ENCODE measurements at regions not wholly inside any gene's neighbourhood (a gene's known extent, or its start where the extent isn't known, plus 50 kb on each side); places are given as distances from the start of the nearest gene placed in this dataset.

DNA sequence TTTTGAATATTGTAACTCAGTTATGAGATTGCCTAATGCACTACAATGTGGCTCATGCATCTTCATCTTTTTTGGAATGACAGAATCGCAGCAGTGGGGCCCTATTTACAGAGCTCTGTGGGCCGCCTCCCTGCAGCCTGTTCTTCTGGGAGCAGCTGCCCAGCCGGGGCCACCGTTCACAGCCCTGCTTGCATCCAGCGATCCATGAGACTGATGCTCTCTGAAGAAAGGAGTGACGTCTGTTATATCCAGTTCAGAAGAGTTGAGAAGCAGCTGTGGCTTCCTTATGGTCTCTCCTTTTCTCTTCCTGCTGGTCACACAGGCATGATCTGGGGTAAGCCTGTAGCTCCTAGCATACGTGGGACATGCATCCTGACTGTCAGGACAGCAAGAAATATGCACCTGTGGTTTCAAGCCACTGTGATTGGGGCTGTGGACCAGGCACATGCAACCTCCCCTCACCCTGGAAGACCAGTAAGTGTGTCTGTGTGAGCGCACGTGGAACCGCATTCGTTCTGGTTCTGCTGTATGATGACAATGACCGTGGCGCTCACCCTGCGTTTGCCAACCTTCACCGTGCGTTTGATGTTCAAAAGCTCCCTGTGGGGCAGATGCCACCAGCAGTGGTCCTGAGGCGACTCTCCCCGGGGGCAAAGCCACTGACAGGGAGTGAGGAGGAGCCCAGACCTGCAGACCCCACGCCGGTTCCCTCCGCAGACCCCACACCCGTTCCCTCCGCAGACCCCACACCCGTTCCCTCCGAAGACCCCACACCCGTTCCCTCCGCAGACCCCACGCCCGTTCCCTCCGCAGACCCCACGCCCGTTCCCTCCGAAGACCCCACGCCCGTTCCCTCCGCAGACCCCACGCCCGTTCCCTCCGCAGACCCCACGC is 189.8 kb downstream of the TMEM18 start:
- H3K27ac ChIP-seq: no peak overlapping the region
- H3K36me3 ChIP-seq (ENCODE audit: insufficient read depth): no peaks in the 10 kb centered on the region
- no peak overlapping the region for H2AFZ ChIP-seq (ENCODE audit: low read depth)
- no peaks in the 10 kb centered on the region for H3K27me3 ChIP-seq (ENCODE audit: insufficient read depth, low read depth)
- H3K79me2 ChIP-seq (ENCODE audit: insufficient read depth, low read depth): no peaks in the 10 kb centered on the region
- H3K4me1 ChIP-seq (ENCODE audit: low read depth, poor library complexity, severe bottlenecking): no peaks in the 10 kb centered on the region
- H4K20me1 ChIP-seq (ENCODE audit: insufficient read depth): no peaks in the 10 kb centered on the region
- no peak overlapping the region for H3K9ac ChIP-seq
- no peak overlapping the region for H3K4me3 ChIP-seq (IDR thresholded peaks at IDR 0.05; ENCODE audit: insufficient read depth, low read depth, low read length)
- TF ChIP-seq, protein P1, sequence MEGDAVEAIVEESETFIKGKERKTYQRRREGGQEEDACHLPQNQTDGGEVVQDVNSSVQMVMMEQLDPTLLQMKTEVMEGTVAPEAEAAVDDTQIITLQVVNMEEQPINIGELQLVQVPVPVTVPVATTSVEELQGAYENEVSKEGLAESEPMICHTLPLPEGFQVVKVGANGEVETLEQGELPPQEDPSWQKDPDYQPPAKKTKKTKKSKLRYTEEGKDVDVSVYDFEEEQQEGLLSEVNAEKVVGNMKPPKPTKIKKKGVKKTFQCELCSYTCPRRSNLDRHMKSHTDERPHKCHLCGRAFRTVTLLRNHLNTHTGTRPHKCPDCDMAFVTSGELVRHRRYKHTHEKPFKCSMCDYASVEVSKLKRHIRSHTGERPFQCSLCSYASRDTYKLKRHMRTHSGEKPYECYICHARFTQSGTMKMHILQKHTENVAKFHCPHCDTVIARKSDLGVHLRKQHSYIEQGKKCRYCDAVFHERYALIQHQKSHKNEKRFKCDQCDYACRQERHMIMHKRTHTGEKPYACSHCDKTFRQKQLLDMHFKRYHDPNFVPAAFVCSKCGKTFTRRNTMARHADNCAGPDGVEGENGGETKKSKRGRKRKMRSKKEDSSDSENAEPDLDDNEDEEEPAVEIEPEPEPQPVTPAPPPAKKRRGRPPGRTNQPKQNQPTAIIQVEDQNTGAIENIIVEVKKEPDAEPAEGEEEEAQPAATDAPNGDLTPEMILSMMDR (conservative IDR thresholded peaks at IDR 0.05; ENCODE audit: low read depth, low read length): no peak
- no peak overlapping the region for H3K4me2 ChIP-seq

DNA sequence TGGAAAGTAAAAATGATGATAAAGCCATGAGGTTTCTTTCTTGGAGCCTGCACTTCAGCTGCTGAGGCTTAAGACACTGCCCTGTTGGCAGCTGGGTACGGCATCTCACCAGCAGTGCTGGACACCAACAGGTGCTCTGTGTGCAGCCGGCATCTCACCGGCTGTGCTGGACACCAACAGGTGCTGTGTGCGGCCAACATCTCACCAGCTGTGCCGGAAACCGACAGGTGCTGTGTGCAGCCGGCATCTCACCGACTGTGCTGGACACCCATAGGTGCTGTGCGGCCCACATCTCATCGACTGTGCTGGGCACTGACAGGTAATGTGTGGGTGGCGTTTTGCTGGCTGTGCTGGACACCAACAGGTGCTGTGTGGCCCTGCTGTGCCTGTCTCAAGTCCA is 190.8 kb downstream of the TMEM18 start:
- Histone ChIP-seq H2AFZ (ENCODE audit: low read depth) (no peak overlapping the region), H3K36me3 (ENCODE audit: insufficient read depth) (no peaks in the 10 kb centered on the region), H3K4me2 (no peak overlapping the region), H3K4me1 (ENCODE audit: low read depth, poor library complexity, severe bottlenecking) (no peaks in the 10 kb centered on the region), H3K4me3 (IDR thresholded peaks at IDR 0.05; ENCODE audit: insufficient read depth, low read depth, low read length) (no peak overlapping the region), H4K20me1 (ENCODE audit: insufficient read depth) (no peaks in the 10 kb centered on the region), H3K79me2 (ENCODE audit: insufficient read depth, low read depth) (no peaks in the 10 kb centered on the region), H3K27me3 (ENCODE audit: insufficient read depth, low read depth) (no peaks in the 10 kb centered on the region), H3K27ac (no peak overlapping the region), H3K9ac (no peak overlapping the region)
- TF ChIP-seq, protein P1 (conservative IDR thresholded peaks at IDR 0.05; ENCODE audit: low read depth, low read length): no peak

DNA sequence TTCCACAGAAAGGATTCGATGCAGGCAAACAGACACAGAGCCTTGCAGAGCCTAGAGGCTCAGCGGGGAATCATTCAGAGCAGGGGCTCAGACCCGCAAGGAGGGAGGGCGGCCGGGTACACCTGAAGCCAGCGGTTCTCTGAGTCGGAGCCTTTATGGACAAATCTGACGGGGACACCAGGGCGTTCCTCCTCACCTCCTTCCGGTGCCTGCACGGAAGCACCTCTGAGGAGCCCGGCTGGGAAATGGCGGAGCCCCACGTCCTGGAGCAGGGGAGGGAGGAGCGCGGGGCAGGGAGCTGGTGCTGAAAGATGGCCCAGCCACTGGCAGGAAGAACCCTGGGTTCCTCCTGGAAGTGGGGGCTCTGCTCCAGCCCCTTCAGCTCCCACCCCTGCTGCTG is 193.5 kb upstream of the ALKAL2 start:
- Histone ChIP-seq H3K36me3 (ENCODE audit: insufficient read depth) (no peaks in the 10 kb centered on the region), H2AFZ (ENCODE audit: low read depth) (no peak overlapping the region), H3K4me1 (ENCODE audit: low read depth, poor library complexity, severe bottlenecking) (no peaks in the 10 kb centered on the region), H3K4me3 (IDR thresholded peaks at IDR 0.05; ENCODE audit: insufficient read depth, low read depth, low read length) (no peak overlapping the region), H3K9ac (no peak overlapping the region), H3K4me2 (no peak overlapping the region), H4K20me1 (ENCODE audit: insufficient read depth) (no peaks in the 10 kb centered on the region), H3K27ac (no peak overlapping the region), H3K27me3 (ENCODE audit: insufficient read depth, low read depth) (no peaks in the 10 kb centered on the region), H3K79me2 (ENCODE audit: insufficient read depth, low read depth) (no peaks in the 10 kb centered on the region)
- TF ChIP-seq, protein P1 (conservative IDR thresholded peaks at IDR 0.05; ENCODE audit: low read depth, low read length): no peak

DNA sequence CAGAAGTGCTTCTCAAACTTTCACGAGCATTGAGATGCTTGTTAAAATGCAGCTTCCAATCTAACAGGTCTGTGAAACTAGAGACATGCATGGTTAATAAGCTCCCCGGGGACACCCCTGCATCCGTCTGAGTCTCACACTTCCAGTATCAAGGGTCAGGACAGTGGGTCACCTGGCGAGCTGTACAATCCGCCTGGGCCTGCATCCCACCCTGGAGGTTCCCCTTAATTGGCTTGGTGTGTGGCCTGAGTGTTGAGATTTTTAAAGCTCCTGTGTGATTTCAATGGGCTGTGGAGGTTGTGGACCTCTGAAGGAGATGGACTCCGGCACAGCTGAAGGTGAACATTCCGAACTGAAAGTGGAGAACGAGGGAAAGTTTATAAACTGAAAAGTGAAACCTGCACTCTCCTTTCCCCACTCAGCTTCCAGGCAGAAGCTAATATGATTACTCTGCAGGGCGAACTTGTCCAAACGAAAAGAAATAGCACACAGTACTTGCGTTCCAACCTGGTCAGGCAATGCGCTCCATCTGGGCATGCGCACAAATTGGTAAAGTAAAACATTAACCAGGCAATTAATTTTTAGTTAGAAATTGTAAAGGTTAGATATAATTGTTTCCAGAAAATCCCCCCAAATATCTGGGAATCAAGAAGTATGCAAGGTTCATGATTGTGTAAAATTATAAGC is 191.7 kb upstream of the ALKAL2 start:
- Histone ChIP-seq H3K36me3 (ENCODE audit: insufficient read depth) (no peaks in the 10 kb centered on the region), H3K4me3 (IDR thresholded peaks at IDR 0.05; ENCODE audit: insufficient read depth, low read depth, low read length) (no peak overlapping the region), H3K4me2 (no peak overlapping the region), H4K20me1 (ENCODE audit: insufficient read depth) (no peaks in the 10 kb centered on the region), H3K4me1 (ENCODE audit: low read depth, poor library complexity, severe bottlenecking) (no peaks in the 10 kb centered on the region), H3K9ac (no peak overlapping the region), H2AFZ (ENCODE audit: low read depth) (no peak overlapping the region), H3K27ac (no peak overlapping the region), H3K27me3 (ENCODE audit: insufficient read depth, low read depth) (no peaks in the 10 kb centered on the region), H3K79me2 (ENCODE audit: insufficient read depth, low read depth) (no peaks in the 10 kb centered on the region)
- TF ChIP-seq, protein P1 (conservative IDR thresholded peaks at IDR 0.05; ENCODE audit: low read depth, low read length): no peak
